NCI-H2171 treated with DMSO at 0.1 percent for 48 hours (cell line): ENCODE measurements at regions not wholly inside any gene's neighbourhood (a gene's known extent, or its start where the extent isn't known, plus 50 kb on each side); places are given as distances from the start of the nearest gene placed in this dataset.

ENCODE experiments used
- DNase-seq: peaks from one replicate; lab custom pipeline; 2025; lab: John Stamatoyannopoulos, UW

- peak; percentile 55 for DNase-seq
These were observed 51.5 kb upstream of the LRRC32 start for GRCh38 chr11:76721755-76722677.

- DNase-seq: no peak
These were observed 52.6 kb upstream of the LRRC32 start for GRCh38 chr11:76723142-76723541.

DNA sequence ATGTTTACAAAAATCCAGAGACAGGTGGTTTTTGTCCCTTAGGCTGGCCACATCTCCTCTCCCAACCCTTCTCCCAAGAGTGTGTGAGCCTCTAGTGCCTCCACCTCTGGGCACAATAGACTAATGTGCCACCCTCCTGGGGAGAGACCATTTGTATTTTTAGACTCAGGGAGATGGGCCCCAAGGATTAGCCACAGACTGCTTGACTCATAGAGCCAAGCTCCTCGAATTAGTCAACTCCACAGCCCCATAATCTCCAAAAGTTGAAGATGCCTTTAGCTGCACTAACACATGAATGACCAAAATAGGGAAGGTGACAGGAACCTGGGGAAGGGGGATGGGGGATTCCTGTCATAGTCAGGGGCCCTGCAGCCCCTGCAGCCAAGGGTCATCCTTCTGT is 53.0 kb upstream of the LRRC32 start:
- DNase-seq: no peak

- no peak for DNase-seq
These were observed 53.7 kb upstream of the LRRC32 start for GRCh38 chr11:76724171-76724768.

GRCh38 chr11:76728227-76728626 is 54.9 kb upstream of the TSKU start:
- no peak for DNase-seq

DNA sequence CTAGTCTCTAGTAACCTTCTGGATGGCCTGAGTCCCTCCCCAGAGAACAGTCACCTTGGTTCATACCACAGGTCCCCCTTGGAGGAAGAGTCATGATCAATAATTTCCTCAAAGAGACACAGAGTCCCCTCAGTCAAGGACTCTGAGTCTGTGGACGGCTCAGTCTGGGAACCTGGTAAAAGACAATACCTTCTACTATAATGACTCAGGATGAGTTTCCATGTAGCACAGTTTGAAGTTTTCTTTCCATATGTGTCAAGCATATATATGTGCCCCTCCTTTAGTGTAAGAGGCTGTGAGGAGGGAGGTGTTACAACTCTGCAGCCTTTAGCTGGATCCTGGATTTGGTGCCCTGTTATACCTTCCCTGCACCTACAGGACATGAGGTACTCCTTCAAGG is 54.4 kb upstream of the TSKU start:
- no peak for DNase-seq

DNA sequence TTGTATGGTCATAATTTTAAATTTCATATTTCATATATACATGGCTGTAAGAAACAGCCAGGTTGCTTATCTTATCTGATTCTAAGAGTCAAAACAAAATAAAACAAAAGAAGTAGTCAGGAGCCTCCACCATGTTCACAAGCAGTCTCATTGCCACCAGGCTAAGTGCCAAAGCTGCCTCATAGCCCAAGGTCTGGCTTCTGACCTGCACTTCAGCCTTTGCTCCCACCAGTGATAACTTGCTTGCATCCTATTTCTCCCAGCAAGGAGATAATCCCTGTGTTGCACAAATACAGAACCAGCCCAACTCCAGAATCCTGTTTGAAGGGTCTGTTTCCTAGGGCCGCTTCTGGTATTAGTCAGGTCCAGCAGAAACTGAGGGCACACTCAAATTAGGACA is 53.9 kb upstream of the TSKU start:
- DNase-seq: no peak

- DNase-seq: no peak
These were observed 52.1 kb upstream of the TSKU start for GRCh38 chr11:76730887-76731565.

DNA sequence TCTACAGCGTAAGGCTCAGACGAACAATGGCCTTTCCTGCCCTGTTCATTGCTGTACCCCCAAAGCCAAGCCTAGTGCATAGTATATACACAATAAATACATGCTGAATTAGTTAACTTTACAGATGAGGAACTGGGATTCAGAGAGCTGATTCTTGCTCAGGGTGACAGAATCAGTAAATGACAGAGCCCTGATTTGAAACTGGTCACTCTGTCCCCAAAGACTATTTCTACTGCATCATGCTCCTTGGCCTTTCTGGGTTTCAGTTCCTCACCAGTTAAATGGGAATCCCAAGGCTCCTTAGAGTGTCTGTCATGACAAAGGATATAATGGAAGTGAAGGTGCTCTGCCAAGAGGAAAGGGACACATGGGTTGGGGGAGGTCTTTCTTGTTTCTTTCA is 50.5 kb upstream of the TSKU start:
- no peak for DNase-seq
